GM23338 (cell line): ENCODE measurements at regions not wholly inside any gene's neighbourhood (a gene's known extent, or its start where the extent isn't known, plus 50 kb on each side); places are given as distances from the start of the nearest gene placed in this dataset.

ENCODE experiments used
- ATAC-seq: fragments of 200-7000 bp; cut with Tn5 transposase; 3 replicates; pipeline ENCODE4 v1.9.1; 2020
- DNase-seq: peaks from one replicate; pipeline ENCODE4 v3.0.0-alpha.2; 2015; ENCODE audit warnings: low spot score
- H2AFZ ChIP-seq: fragments of 200-600 bp; sonication (generic); 2 replicates; pipeline ENCODE4 v1.8.0; 2016; ENCODE audit warnings: antibody characterized with exemption, mild to moderate bottlenecking, moderate library complexity
- H3F3A ChIP-seq: fragments of 200-600 bp; sonication (generic); replicated peaks from 2 replicates; pipeline ENCODE4 v1.8.0; 2017; ENCODE audit warnings: antibody characterized with exemption, mixed run types, low read depth
- H3K27ac ChIP-seq: fragments of 200-600 bp; sonication (generic); 2 replicates; pipeline ENCODE4 v1.6.1; 2016; ENCODE audit warnings: low read depth
- H3K27me3 ChIP-seq: fragments of 200-600 bp; sonication (generic); 2 replicates; pipeline ENCODE4 v1.8.0; 2016; ENCODE audit warnings: mild to moderate bottlenecking, mixed run types, moderate library complexity; ENCODE audit not compliant: insufficient read depth
- H3K36me3 ChIP-seq: fragments of 200-600 bp; sonication (generic); 2 replicates; pipeline ENCODE4 v1.8.0; 2016; ENCODE audit warnings: mild to moderate bottlenecking; ENCODE audit not compliant: insufficient read depth
- H3K4me1 ChIP-seq: fragments of 200-600 bp; sonication (generic); 2 replicates; pipeline ENCODE4 v1.8.0; 2016; ENCODE audit warnings: mild to moderate bottlenecking, moderate library complexity; ENCODE audit not compliant: insufficient read depth
- H3K4me2 ChIP-seq: fragments of 200-600 bp; sonication (generic); 2 replicates; pipeline ENCODE4 v1.7.1; 2017; ENCODE audit warnings: mixed run types
- H3K4me3 ChIP-seq: fragments of 200-600 bp; sonication (generic); 2 replicates; pipeline ENCODE4 v1.6.1; 2016; ENCODE audit warnings: mixed run types
- H3K79me2 ChIP-seq: fragments of 200-600 bp; sonication (generic); replicated peaks from 2 replicates; pipeline ENCODE4 v1.8.0; 2017; ENCODE audit warnings: mild to moderate bottlenecking; ENCODE audit not compliant: insufficient read depth
- H3K9me2 ChIP-seq: fragments of 200-600 bp; sonication (generic); 2 replicates; pipeline ENCODE4 v1.8.0; 2017; ENCODE audit not compliant: insufficient read depth
- H4K20me1 ChIP-seq: fragments of 200-600 bp; sonication (generic); replicated peaks from 2 replicates; pipeline ENCODE4 v1.8.0; 2017; ENCODE audit warnings: mild to moderate bottlenecking; ENCODE audit not compliant: insufficient read depth
- H3K27ac Mint-ChIP-seq: 2 replicates; pipeline ENCODE4 v1.8.0; 2020; ENCODE audit warnings: inconsistent platforms, mild to moderate bottlenecking, moderate library complexity, mixed read lengths
- H3K27me3 Mint-ChIP-seq: 3 replicates; pipeline ENCODE4 v1.8.0; 2022; ENCODE audit warnings: low read depth, mild to moderate bottlenecking, moderate library complexity, mixed read lengths, inconsistent platforms; ENCODE audit not compliant: insufficient read depth, poor library complexity
- H3K36me3 Mint-ChIP-seq: 3 replicates; pipeline ENCODE4 v1.8.0; 2021; ENCODE audit warnings: low read depth, mild to moderate bottlenecking, inconsistent platforms, moderate library complexity, mixed read lengths
- H3K4me1 Mint-ChIP-seq: 3 replicates; pipeline ENCODE4 v1.8.0; 2020; ENCODE audit warnings: mild to moderate bottlenecking, inconsistent platforms, mixed read lengths
- H3K4me3 Mint-ChIP-seq: 3 replicates; pipeline ENCODE4 v1.8.0; 2021; ENCODE audit warnings: moderate library complexity, mild to moderate bottlenecking, inconsistent platforms, mixed read lengths
- H3K9me3 Mint-ChIP-seq: 3 replicates; pipeline ENCODE4 v1.8.0; 2020; ENCODE audit warnings: moderate library complexity, mild to moderate bottlenecking, inconsistent platforms, mixed read lengths
- CREB1 ChIP-seq: fragments of 250-450 bp; sonication (Bioruptor Pico); IDR thresholded peaks from 2 replicates; pipeline ENCODE4 v1.5.0; 2020; ENCODE audit warnings: low read depth, mild to moderate bottlenecking, moderate library complexity
- CTCF ChIP-seq, 2 experiments: fragments of 200-600 bp in 1 of 2; sonication (generic) in 1 of 2; conservative IDR thresholded peaks; 2 replicates each; pipeline versions ENCODE4 v1.5.1 to v1.6.1; 2016 to 2017; ENCODE audit warnings: antibody characterized with exemption in 2 of 2, low read depth in 2 of 2, mild to moderate bottlenecking in 2 of 2, moderate library complexity in 1 of 2
- ETS1 ChIP-seq: IDR thresholded peaks from 2 replicates; pipeline ENCODE4 v1.6.1; 2016; ENCODE audit warnings: antibody characterized with exemption
- EZH2 ChIP-seq: fragments of 200-600 bp; sonication (generic); IDR thresholded peaks from one replicate; pipeline ENCODE4 v1.8.0; 2017; ENCODE audit warnings: antibody characterized with exemption, mild to moderate bottlenecking, low read depth; ENCODE audit not compliant: unreplicated experiment
- EZH2phosphoT487 ChIP-seq: fragments of 200-600 bp; sonication (generic); IDR thresholded peaks from one replicate; pipeline ENCODE4 v1.8.1; 2018; ENCODE audit warnings: antibody characterized with exemption; ENCODE audit not compliant: unreplicated experiment
- JUNB ChIP-seq: IDR thresholded peaks from one replicate; pipeline ENCODE4 v1.6.1; 2016; ENCODE audit warnings: antibody characterized with exemption; ENCODE audit not compliant: unreplicated experiment
- NANOG ChIP-seq: IDR thresholded peaks from 2 replicates; pipeline ENCODE4 v1.6.1; 2016; ENCODE audit warnings: antibody characterized with exemption, borderline replicate concordance
- POLR2AphosphoS5 ChIP-seq: IDR thresholded peaks from 2 replicates; pipeline ENCODE4 v1.6.1; 2016; ENCODE audit warnings: antibody characterized with exemption, low read depth
- STAT1 ChIP-seq: IDR thresholded peaks from one replicate; pipeline ENCODE4 v1.6.1; 2016; ENCODE audit warnings: antibody characterized with exemption; ENCODE audit not compliant: unreplicated experiment
- ZNF114 ChIP-seq: fragments of 250-450 bp; sonication (Bioruptor Pico); IDR thresholded peaks from 2 replicates; pipeline ENCODE4 v1.5.0; 2020; ENCODE audit warnings: mild to moderate bottlenecking, moderate library complexity
- ZNF331 ChIP-seq: fragments of 250-450 bp; sonication (Bioruptor Pico); IDR thresholded peaks from 2 replicates; pipeline ENCODE4 v1.5.0; 2020; ENCODE audit warnings: low read depth, mild to moderate bottlenecking, moderate library complexity
- TF ChIP-seq, protein P1 (sequence below): IDR thresholded peaks from one replicate; pipeline ENCODE4 v1.6.1; 2018; ENCODE audit warnings: antibody characterized with exemption; ENCODE audit not compliant: unreplicated experiment
- TF ChIP-seq, protein P2 (sequence below): fragments of 250-450 bp; sonication (Bioruptor Pico); IDR thresholded peaks from 2 replicates; pipeline ENCODE4 v1.5.0; 2020; ENCODE audit warnings: mild to moderate bottlenecking, moderate library complexity

DNA sequence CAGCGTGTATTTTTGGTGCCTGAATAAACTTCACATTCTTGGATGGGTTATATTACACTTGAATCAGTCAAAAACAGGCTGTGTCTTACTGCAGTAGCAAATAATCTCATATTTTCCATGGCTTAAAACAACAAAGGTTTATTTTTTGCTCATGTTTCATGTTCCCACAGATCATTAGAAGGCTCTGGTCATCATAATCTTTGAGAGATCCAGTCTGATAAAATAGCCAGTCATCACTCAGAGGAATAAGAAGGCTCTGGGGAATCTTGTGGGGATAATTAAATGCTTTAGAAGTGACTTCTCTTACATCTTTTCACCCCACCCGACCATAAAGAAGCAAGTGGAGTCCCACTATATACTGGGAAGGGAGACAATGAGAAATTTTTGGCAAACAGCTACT lies 417.7 kb downstream of the PSAT1 start:
- H3K4me1 ChIP-seq: peaks cover 14% of the 10 kb centered on the region; the same call in 1 of the 2 replicates
- H3K79me2 ChIP-seq: no peaks in the 10 kb centered on the region
- no peak overlapping the region for H3K27ac ChIP-seq
- Mint-ChIP-seq H3K9me3 (no peaks in the 10 kb centered on the region), H3K27ac (no peak overlapping the region), H3K4me3 (no peak overlapping the region), H3K36me3 (no peaks in the 10 kb centered on the region), H3K27me3 (no peaks in the 10 kb centered on the region), H3K4me1 (peaks cover 23% of the 10 kb centered on the region)
- ATAC-seq (no peak), DNase-seq (no peak)
- H3K9me2 ChIP-seq: peaks cover 9% of the 10 kb centered on the region; the same call in 1 of the 2 replicates
- no peaks in the 10 kb centered on the region for H3F3A ChIP-seq
- TF ChIP-seq CTCF (conservative IDR thresholded peaks at IDR 0.05; ENCODE audit: low read depth in 2 of 2) (no peak), STAT1 (no peak), EZH2 (no peak), ETS1 (no peak), ZNF114 (CRISPR knock-in tag) (no peak), CREB1 (no peak), EZH2phosphoT487 (no peak), JUNB (no peak), NANOG (no peak), ZNF331 (CRISPR knock-in tag) (no peak), POLR2AphosphoS5 (no peak)
- TF ChIP-seq, protein P1, sequence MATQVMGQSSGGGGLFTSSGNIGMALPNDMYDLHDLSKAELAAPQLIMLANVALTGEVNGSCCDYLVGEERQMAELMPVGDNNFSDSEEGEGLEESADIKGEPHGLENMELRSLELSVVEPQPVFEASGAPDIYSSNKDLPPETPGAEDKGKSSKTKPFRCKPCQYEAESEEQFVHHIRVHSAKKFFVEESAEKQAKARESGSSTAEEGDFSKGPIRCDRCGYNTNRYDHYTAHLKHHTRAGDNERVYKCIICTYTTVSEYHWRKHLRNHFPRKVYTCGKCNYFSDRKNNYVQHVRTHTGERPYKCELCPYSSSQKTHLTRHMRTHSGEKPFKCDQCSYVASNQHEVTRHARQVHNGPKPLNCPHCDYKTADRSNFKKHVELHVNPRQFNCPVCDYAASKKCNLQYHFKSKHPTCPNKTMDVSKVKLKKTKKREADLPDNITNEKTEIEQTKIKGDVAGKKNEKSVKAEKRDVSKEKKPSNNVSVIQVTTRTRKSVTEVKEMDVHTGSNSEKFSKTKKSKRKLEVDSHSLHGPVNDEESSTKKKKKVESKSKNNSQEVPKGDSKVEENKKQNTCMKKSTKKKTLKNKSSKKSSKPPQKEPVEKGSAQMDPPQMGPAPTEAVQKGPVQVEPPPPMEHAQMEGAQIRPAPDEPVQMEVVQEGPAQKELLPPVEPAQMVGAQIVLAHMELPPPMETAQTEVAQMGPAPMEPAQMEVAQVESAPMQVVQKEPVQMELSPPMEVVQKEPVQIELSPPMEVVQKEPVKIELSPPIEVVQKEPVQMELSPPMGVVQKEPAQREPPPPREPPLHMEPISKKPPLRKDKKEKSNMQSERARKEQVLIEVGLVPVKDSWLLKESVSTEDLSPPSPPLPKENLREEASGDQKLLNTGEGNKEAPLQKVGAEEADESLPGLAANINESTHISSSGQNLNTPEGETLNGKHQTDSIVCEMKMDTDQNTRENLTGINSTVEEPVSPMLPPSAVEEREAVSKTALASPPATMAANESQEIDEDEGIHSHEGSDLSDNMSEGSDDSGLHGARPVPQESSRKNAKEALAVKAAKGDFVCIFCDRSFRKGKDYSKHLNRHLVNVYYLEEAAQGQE: no peak
- TF ChIP-seq, protein P2, sequence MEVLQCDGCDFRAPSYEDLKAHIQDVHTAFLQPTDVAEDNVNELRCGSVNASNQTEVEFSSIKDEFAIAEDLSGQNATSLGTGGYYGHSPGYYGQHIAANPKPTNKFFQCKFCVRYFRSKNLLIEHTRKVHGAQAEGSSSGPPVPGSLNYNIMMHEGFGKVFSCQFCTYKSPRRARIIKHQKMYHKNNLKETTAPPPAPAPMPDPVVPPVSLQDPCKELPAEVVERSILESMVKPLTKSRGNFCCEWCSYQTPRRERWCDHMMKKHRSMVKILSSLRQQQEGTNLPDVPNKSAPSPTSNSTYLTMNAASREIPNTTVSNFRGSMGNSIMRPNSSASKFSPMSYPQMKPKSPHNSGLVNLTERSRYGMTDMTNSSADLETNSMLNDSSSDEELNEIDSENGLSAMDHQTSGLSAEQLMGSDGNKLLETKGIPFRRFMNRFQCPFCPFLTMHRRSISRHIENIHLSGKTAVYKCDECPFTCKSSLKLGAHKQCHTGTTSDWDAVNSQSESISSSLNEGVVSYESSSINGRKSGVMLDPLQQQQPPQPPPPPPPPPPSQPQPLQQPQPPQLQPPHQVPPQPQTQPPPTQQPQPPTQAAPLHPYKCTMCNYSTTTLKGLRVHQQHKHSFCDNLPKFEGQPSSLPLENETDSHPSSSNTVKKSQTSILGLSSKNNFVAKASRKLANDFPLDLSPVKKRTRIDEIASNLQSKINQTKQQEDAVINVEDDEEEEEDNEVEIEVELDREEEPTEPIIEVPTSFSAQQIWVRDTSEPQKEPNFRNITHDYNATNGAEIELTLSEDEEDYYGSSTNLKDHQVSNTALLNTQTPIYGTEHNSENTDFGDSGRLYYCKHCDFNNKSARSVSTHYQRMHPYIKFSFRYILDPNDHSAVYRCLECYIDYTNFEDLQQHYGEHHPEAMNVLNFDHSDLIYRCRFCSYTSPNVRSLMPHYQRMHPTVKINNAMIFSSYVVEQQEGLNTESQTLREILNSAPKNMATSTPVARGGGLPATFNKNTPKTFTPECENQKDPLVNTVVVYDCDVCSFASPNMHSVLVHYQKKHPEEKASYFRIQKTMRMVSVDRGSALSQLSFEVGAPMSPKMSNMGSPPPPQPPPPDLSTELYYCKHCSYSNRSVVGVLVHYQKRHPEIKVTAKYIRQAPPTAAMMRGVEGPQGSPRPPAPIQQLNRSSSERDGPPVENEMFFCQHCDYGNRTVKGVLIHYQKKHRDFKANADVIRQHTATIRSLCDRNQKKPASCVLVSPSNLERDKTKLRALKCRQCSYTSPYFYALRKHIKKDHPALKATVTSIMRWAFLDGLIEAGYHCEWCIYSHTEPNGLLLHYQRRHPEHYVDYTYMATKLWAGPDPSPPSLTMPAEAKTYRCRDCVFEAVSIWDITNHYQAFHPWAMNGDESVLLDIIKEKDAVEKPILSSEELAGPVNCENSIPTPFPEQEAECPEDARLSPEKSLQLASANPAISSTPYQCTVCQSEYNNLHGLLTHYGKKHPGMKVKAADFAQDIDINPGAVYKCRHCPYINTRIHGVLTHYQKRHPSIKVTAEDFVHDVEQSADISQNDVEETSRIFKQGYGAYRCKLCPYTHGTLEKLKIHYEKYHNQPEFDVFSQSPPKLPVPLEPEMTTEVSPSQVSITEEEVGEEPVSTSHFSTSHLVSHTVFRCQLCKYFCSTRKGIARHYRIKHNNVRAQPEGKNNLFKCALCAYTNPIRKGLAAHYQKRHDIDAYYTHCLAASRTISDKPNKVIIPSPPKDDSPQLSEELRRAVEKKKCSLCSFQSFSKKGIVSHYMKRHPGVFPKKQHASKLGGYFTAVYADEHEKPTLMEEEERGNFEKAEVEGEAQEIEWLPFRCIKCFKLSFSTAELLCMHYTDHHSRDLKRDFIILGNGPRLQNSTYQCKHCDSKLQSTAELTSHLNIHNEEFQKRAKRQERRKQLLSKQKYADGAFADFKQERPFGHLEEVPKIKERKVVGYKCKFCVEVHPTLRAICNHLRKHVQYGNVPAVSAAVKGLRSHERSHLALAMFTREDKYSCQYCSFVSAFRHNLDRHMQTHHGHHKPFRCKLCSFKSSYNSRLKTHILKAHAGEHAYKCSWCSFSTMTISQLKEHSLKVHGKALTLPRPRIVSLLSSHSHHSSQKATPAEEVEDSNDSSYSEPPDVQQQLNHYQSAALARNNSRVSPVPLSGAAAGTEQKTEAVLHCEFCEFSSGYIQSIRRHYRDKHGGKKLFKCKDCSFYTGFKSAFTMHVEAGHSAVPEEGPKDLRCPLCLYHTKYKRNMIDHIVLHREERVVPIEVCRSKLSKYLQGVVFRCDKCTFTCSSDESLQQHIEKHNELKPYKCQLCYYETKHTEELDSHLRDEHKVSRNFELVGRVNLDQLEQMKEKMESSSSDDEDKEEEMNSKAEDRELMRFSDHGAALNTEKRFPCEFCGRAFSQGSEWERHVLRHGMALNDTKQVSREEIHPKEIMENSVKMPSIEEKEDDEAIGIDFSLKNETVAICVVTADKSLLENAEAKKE (CRISPR knock-in tag): no peak
- no peak overlapping the region for H2AFZ ChIP-seq
- no peak overlapping the region for H3K4me3 ChIP-seq
- no peaks in the 10 kb centered on the region for H4K20me1 ChIP-seq
- no peak overlapping the region for H3K4me2 ChIP-seq
- no peaks in the 10 kb centered on the region for H3K36me3 ChIP-seq
- H3K27me3 ChIP-seq: no peaks in the 10 kb centered on the region
